KG1 (cell line): ENCODE measurements at regions not wholly inside any gene's neighbourhood (a gene's known extent, or its start where the extent isn't known, plus 50 kb on each side); places are given as distances from the start of the nearest gene placed in this dataset.
A peak's percentile ranks its signal among the peaks of the same experiment; 100 is the strongest.
"Not testable (repeated sequence)": the region's sequence is repeated elsewhere in the genome, so short reads cannot be mapped to it uniquely, and the experiment has no call there.

Experiments
- DNase-seq: peaks from one replicate; lab custom pipeline; 2025; lab: John Stamatoyannopoulos, UW

- no peak for DNase-seq
Measured at GRCh38 chr10:22158426-22158825, 59.4 kb downstream of the EBLN1 start.

GRCh38 chr10:22156750-22157149, 61.1 kb downstream of the EBLN1 start:
- no peak for DNase-seq

- no peak for DNase-seq
Measured at GRCh38 chr10:22152403-22152802, 65.4 kb downstream of the EBLN1 start.

- DNase-seq = no peak
Measured at GRCh38 chr10:22150842-22151241, 67.0 kb downstream of the EBLN1 start.

- no peak for DNase-seq
Measured at GRCh38 chr10:22148961-22149360, 68.9 kb downstream of the EBLN1 start.

- DNase-seq = not testable (repeated sequence)
Measured at GRCh38 chr10:22145873-22146272, 71.9 kb downstream of the EBLN1 start.

- no peak for DNase-seq
Measured at GRCh38 chr10:22137542-22137941, 80.3 kb downstream of the EBLN1 start.

- no peak for DNase-seq
Measured at GRCh38 chr10:22135591-22135990, 82.2 kb downstream of the EBLN1 start.

GRCh38 chr10:22133749-22134624, 83.8 kb downstream of the EBLN1 start:
- DNase-seq = peak; percentile 54

GRCh38 chr10:22130824-22131223, 87.0 kb downstream of the EBLN1 start:
- not testable (repeated sequence) for DNase-seq

GRCh38 chr10:22129612-22130011, 88.2 kb downstream of the EBLN1 start:
- DNase-seq = not testable (repeated sequence)

- not testable (repeated sequence) for DNase-seq
Measured at GRCh38 chr10:22121181-22121580, 96.6 kb downstream of the EBLN1 start.

- not testable (repeated sequence) for DNase-seq
Measured at GRCh38 chr10:22120072-22120471, 97.7 kb downstream of the EBLN1 start.

GRCh38 chr10:22119575-22119974, 98.2 kb downstream of the EBLN1 start:
- DNase-seq = not testable (repeated sequence)

GRCh38 chr10:22111705-22112104, 106.1 kb downstream of the EBLN1 start:
- DNase-seq = no peak

- DNase-seq = no peak
Measured at GRCh38 chr10:22111260-22111659, 106.6 kb downstream of the EBLN1 start.

- DNase-seq = no peak
Measured at GRCh38 chr10:22110761-22111160, 107.1 kb downstream of the EBLN1 start.

GRCh38 chr10:22105270-22105669, 101.7 kb upstream of the DNAJC1 start:
- DNase-seq = no peak

GRCh38 chr10:22103701-22104470, 100.4 kb upstream of the DNAJC1 start:
- DNase-seq = no peak

- no peak for DNase-seq
Measured at GRCh38 chr10:22097696-22098095, 94.2 kb upstream of the DNAJC1 start.

- DNase-seq = not testable (repeated sequence)
Measured at GRCh38 chr10:22091260-22091659, 87.7 kb upstream of the DNAJC1 start.

- DNase-seq = no peak
Measured at GRCh38 chr10:22087402-22087738, 83.8 kb upstream of the DNAJC1 start.

- no peak for DNase-seq
Measured at GRCh38 chr10:22086730-22087401, 83.3 kb upstream of the DNAJC1 start.
